ENCODE measurements at regions not wholly inside any gene's neighbourhood (a gene's known extent, or its start where the extent isn't known, plus 50 kb on each side); places are given as distances from the start of the nearest gene placed in this dataset. TPM values are rescaled to one million over a fixed set of nuclear protein-coding genes. Genes with fewer than 3 reads are reported as not detected.
A peak's percentile ranks its signal among the peaks of the same experiment; 100 is the strongest.

GRCh38 chr12:98456576-98457573 lies 58.5 kb upstream of the TMPO start:
- intact Hi-C loops (cut with micrococcal nuclease) = no loop called here

GRCh38 chr12:98464190-98464589 lies 51.2 kb upstream of the TMPO start:
- Mint-ChIP-seq H3K4me3 (no peak overlapping the region), H3K36me3 (no peaks in the 10 kb centered on the region), H3K27me3 (peaks cover 0 to 14% (median 3%) of the 10 kb centered on the region in 5 donors), H3K27ac (no peak overlapping the region), H3K9me3 (no peaks in the 10 kb centered on the region), H3K4me1 (no peaks in the 10 kb centered on the region)
- ATAC-seq = peak; percentile 66
- DNase-seq = no peak
- intact Hi-C loops (cut with micrococcal nuclease) = no loop called here
- H3K4me1 ChIP-seq (ENCODE audit: control insufficient read depth in 2 of 2, insufficient read depth in 2 of 2, low read length in 2 of 2) = no peaks in the 10 kb centered on the region
- H3K9me3 ChIP-seq (ENCODE audit: control insufficient read depth in 2 of 3, low read length in 3 of 3) = no peaks in the 10 kb centered on the region
- H3K27ac ChIP-seq (ENCODE audit: low read depth, low read length) = no peak overlapping the region
- CTCF ChIA-PET = no interaction called here
- no peaks in the 10 kb centered on the region for H3K36me3 ChIP-seq (ENCODE audit: control insufficient read depth in 2 of 3, insufficient read depth in 3 of 3, low read length in 3 of 3)
- no peak overlapping the region for H3K4me3 ChIP-seq (ENCODE audit: low read length)
- H3K27me3 ChIP-seq (ENCODE audit: control insufficient read depth in 2 of 2, insufficient read depth in 2 of 2, low read length in 2 of 2) = no peaks in the 10 kb centered on the region
- POLR2A ChIA-PET = no interaction called here

More at GRCh38 chr12:98456576-98457573, 58.5 kb upstream of the TMPO start:
- Mint-ChIP-seq H3K4me1 (peaks cover 0 to 13% (median 8%) of the 10 kb centered on the region in 7 donors), H3K4me3 (peak overlapping the region in 9 of 10 donors; percentile 45 to 81 (median 67)), H3K27me3 (peaks cover 24 to 31% (median 29%) of the 10 kb centered on the region in 5 donors), H3K27ac (no peak overlapping the region), H3K36me3 (peaks cover 0 to 9% (median 0%) of the 10 kb centered on the region in 5 donors), H3K9me3 (no peaks in the 10 kb centered on the region)
- ChIA-PET CTCF (no interaction called here), POLR2A (no interaction called here)
- no peaks in the 10 kb centered on the region for H3K4me1 ChIP-seq (ENCODE audit: control insufficient read depth in 2 of 2, insufficient read depth in 2 of 2, low read length in 2 of 2)
- no peaks in the 10 kb centered on the region for H3K27me3 ChIP-seq (ENCODE audit: control insufficient read depth in 2 of 2, insufficient read depth in 2 of 2, low read length in 2 of 2)
- no peaks in the 10 kb centered on the region for H3K36me3 ChIP-seq (ENCODE audit: control insufficient read depth in 2 of 3, insufficient read depth in 3 of 3, low read length in 3 of 3)
- ATAC-seq = peak; percentile 93
- peak overlapping the region; percentile 20 for H3K4me3 ChIP-seq (ENCODE audit: low read length)
- DNase-seq = peak in 2 of 9 donors; percentile 17 to 39
- H3K9me3 ChIP-seq (ENCODE audit: control insufficient read depth in 2 of 3, low read length in 3 of 3) = no peaks in the 10 kb centered on the region
- no peak overlapping the region for H3K27ac ChIP-seq (ENCODE audit: low read depth, low read length)

- Mint-ChIP-seq H3K27me3 (peaks cover 0 to 14% (median 3%) of the 10 kb centered on the region in 5 donors), H3K27ac (no peak overlapping the region), H3K4me1 (no peaks in the 10 kb centered on the region), H3K9me3 (no peaks in the 10 kb centered on the region), H3K36me3 (no peaks in the 10 kb centered on the region), H3K4me3 (no peak overlapping the region)
- ATAC-seq (no peak), DNase-seq (no peak)
- Histone ChIP-seq H3K4me3 (ENCODE audit: low read length) (no peak overlapping the region), H3K27ac (ENCODE audit: low read depth, low read length) (no peak overlapping the region), H3K9me3 (ENCODE audit: control insufficient read depth in 2 of 3, low read length in 3 of 3) (no peaks in the 10 kb centered on the region), H3K4me1 (ENCODE audit: control insufficient read depth in 2 of 2, insufficient read depth in 2 of 2, low read length in 2 of 2) (no peaks in the 10 kb centered on the region), H3K36me3 (ENCODE audit: control insufficient read depth in 2 of 3, insufficient read depth in 3 of 3, low read length in 3 of 3) (no peaks in the 10 kb centered on the region), H3K27me3 (ENCODE audit: control insufficient read depth in 2 of 2, insufficient read depth in 2 of 2, low read length in 2 of 2) (no peaks in the 10 kb centered on the region)
- intact Hi-C loops (cut with micrococcal nuclease) = no loop called here
- POLR2A ChIA-PET = no interaction called here
- CTCF ChIA-PET = no interaction called here
Observed at GRCh38 chr12:98465505-98465904, 49.9 kb upstream of the TMPO start.

Small RNAs in the stretch of these regions (microRNA-seq; reads per million reads assigned to microRNA genes)
- gene MIR4303 (ENCODE audit: borderline microRNAs expressed) = not detected
- not detected for gene MIR4495 (ENCODE audit: borderline microRNAs expressed)
